HG02981 (cell line): ENCODE measurements at regions not wholly inside any gene's neighbourhood (a gene's known extent, or its start where the extent isn't known, plus 50 kb on each side); places are given as distances from the start of the nearest gene placed in this dataset.

Experiments
- ATAC-seq: cut with Tn5 transposase; IDR thresholded peaks from one replicate; pipeline ENCODE4 v1.9.1; 2021; ENCODE audit warnings: mild to moderate bottlenecking, moderate library complexity; ENCODE audit not compliant: unreplicated experiment

GRCh38 chr10:52836816-52837215 lies 64.2 kb upstream of the MBL2 start:
- ATAC-seq: no peak
